HepG2 (cell line): ENCODE measurements at regions not wholly inside any gene's neighbourhood (a gene's known extent, or its start where the extent isn't known, plus 50 kb on each side); places are given as distances from the start of the nearest gene placed in this dataset.

Experiments used
- ATAC-seq: fragments of 200-7000 bp; cut with Tn5 transposase; 3 replicates; pipeline ENCODE4 v1.9.1; 2020; ENCODE audit warnings: mild to moderate bottlenecking, moderate library complexity
- BruUV-seq: library from RNA; stranded (reverse); fragments of 400-500 nt; replicated peaks from 2 replicates; lab custom pipeline; 2021; lab: Mats Ljungman, UMichigan
- CTCF ChIA-PET: fragments of 300-600 bp; formaldehyde crosslinking; extraction: SDS; loops from one replicate; lab custom pipeline; 2021; ENCODE audit warnings: low total read pairs, inconsistent platforms, low intra/inter-chr PET ratio; lab: Yijun Ruan, JAX
- POLR2A ChIA-PET: fragments of 350-600 bp; sonication (Branson Sonifier 250); formaldehyde crosslinking; loops from one replicate; lab custom pipeline; 2020; ENCODE audit warnings: antibody characterized with exemption, inconsistent platforms; lab: Yijun Ruan, JAX
- DNase-seq: peaks from one replicate; pipeline ENCODE4 v3.0.0-alpha.2; 2015; ENCODE audit warnings: low spot score
- FAIRE-seq: peaks from 3 replicates; lab custom pipeline; 2011; peaks lifted over from hg19 to GRCh38; lab: Jason Lieb, UNC
- H2AFZ ChIP-seq: one replicate; pipeline ENCODE4 v1.6.1; 2011; ENCODE audit warnings: low read length, inconsistent platforms
- H3K27ac ChIP-seq: fragments of 300-600 bp; 3 replicates; pipeline ENCODE4 v1.8.0; 2011; ENCODE audit warnings: mixed run types, mild to moderate bottlenecking, mixed read lengths, low read length, inconsistent platforms; ENCODE audit not compliant: insufficient read depth; ENCODE audit errors: extremely low read length
- H3K27me3 ChIP-seq, 2 experiments: fragments of 200-600 bp in 1 of 2; 2 replicates in 1 of 2; 3 replicates in 1 of 2; pipeline versions ENCODE4 v1.6.0 to v1.8.0; 2011; ENCODE audit warnings: low read length in 2 of 2, mild to moderate bottlenecking in 2 of 2, moderate library complexity in 2 of 2, inconsistent platforms in 1 of 2; ENCODE audit not compliant: insufficient read depth in 2 of 2, control insufficient read depth in 1 of 2
- H3K36me3 ChIP-seq, 2 experiments: fragments of 200-600 bp in 1 of 2; replicated peaks in 1 of 2; 2 replicates in 1 of 2; 3 replicates in 1 of 2; pipeline versions ENCODE4 v1.5.1 to v1.8.0; 2011; ENCODE audit warnings: low read length in 2 of 2, inconsistent platforms in 1 of 2; ENCODE audit not compliant: insufficient read depth in 2 of 2, control insufficient read depth in 1 of 2
- H3K4me1 ChIP-seq: 2 replicates; pipeline ENCODE4 v1.5.1; 2012; ENCODE audit warnings: low read length, inconsistent platforms; ENCODE audit not compliant: insufficient read depth
- H3K4me2 ChIP-seq: 2 replicates; pipeline ENCODE4 v1.6.0; 2011; ENCODE audit warnings: low read depth, low read length, inconsistent platforms
- H3K4me3 ChIP-seq, 3 experiments: fragments of 200-600 bp in 1 of 3; sonication (generic), shearing (Covaris generic) in 1 of 3; replicated peaks in 1 of 3; 2 replicates each; pipeline ENCODE4 v1.5.1; 2011 to 2016; ENCODE audit warnings: low read length in 3 of 3, inconsistent platforms in 2 of 3, low read depth in 2 of 3, mild to moderate bottlenecking in 2 of 3, control low read depth in 1 of 3, mixed read lengths in 1 of 3; ENCODE audit not compliant: insufficient read depth in 1 of 3
- H3K79me2 ChIP-seq: one replicate; pipeline ENCODE4 v1.6.1; 2011; ENCODE audit warnings: low read length, inconsistent platforms; ENCODE audit not compliant: insufficient read depth
- H3K9ac ChIP-seq: 2 replicates; pipeline ENCODE4 v1.6.0; 2011; ENCODE audit warnings: mild to moderate bottlenecking, low read depth, low read length, inconsistent platforms; ENCODE audit not compliant: insufficient read depth
- H3K9me3 ChIP-seq: 2 replicates; pipeline ENCODE4 v1.5.1; 2012; ENCODE audit warnings: mild to moderate bottlenecking, low read length
- H4K20me1 ChIP-seq: 2 replicates; pipeline ENCODE4 v1.6.0; 2011; ENCODE audit warnings: inconsistent platforms, mild to moderate bottlenecking, low read length, moderate library complexity; ENCODE audit not compliant: insufficient read depth
- AKNA ChIP-seq: sonication (generic); formaldehyde crosslinking; IDR thresholded peaks from 2 replicates; pipeline ENCODE4 v1.4.0; 2020; ENCODE audit warnings: missing genetic modification reagents, borderline replicate concordance
- DPF2 ChIP-seq: sonication (generic); formaldehyde crosslinking; IDR thresholded peaks from 2 replicates; pipeline ENCODE4 v1.4.0; 2020; ENCODE audit warnings: mild to moderate bottlenecking, low read depth, missing genetic modification reagents, borderline replicate concordance
- TCF12 ChIP-seq, 2 experiments: fragments of 450-650 bp in 1 of 2; sonication (generic) in 1 of 2; formaldehyde crosslinking in 1 of 2; IDR thresholded peaks; 2 replicates each; pipeline versions ENCODE4 v1.6.1 to v1.8.0; 2017 to 2022; ENCODE audit warnings: antibody characterized with exemption in 1 of 2, mild to moderate bottlenecking in 1 of 2, missing genetic modification reagents in 1 of 2, moderate library complexity in 1 of 2
- ZNF224 ChIP-seq: sonication (generic); formaldehyde crosslinking; IDR thresholded peaks from 2 replicates; pipeline ENCODE4 v1.5.0; 2020; ENCODE audit warnings: mild to moderate bottlenecking, missing genetic modification reagents
- ZNF263 ChIP-seq: sonication (generic); formaldehyde crosslinking; IDR thresholded peaks from 2 replicates; pipeline ENCODE4 v1.4.0; 2020; ENCODE audit warnings: missing genetic modification reagents
- ZNF598 ChIP-seq: sonication (generic); formaldehyde crosslinking; IDR thresholded peaks from 2 replicates; pipeline ENCODE4 v1.5.1; 2020; ENCODE audit warnings: mild to moderate bottlenecking, missing genetic modification reagents, borderline replicate concordance
- WGBS: methylation state at CpG from one replicate; pipeline ENCODE4 v1.1.6; 2017; ENCODE audit warnings: low lambda C conversion rate; 5-methylcytosine and 5-hydroxymethylcytosine counted together
- in situ Hi-C: cut with HindIII; loops from 2 replicates; pipeline ENCODE4 v1.10.0; 2017; ENCODE audit warnings: low pct_unique_long_range_greater_than_20kb; ENCODE audit not compliant: extremely low pct_ligation_motif_present
- intact Hi-C: fragments of 100-400 bp; cut with micrococcal nuclease; formaldehyde crosslinking; loops from one replicate; pipeline ENCODE4 v1.10.0; 2022; ENCODE audit not compliant: unreplicated experiment
- TF ChIP-seq, protein P1 (sequence below): sonication (generic); formaldehyde crosslinking; IDR thresholded peaks from 2 replicates; pipeline ENCODE4 v1.8.1; 2023; ENCODE audit warnings: mild to moderate bottlenecking, missing genetic modification reagents

GRCh38 chr2:156031121-156031520, 301.4 kb downstream of the NR4A2 start:
- intact Hi-C loops (no loop called here), in situ Hi-C loops (no loop called here)
- 19% methylated on average over 3 of the region's 3 CpGs for WGBS
- FAIRE-seq (no peak), DNase-seq (no peak), ATAC-seq (no peak)
- POLR2A ChIA-PET = no interaction called here
- Histone ChIP-seq H3K27ac (no peak overlapping the region), H3K79me2 (no peaks in the 10 kb centered on the region), H3K36me3 (no peaks in the 10 kb centered on the region), H3K9ac (no peak overlapping the region), H3K4me3 (no peak overlapping the region), H3K27me3 (no peaks in the 10 kb centered on the region), H2AFZ (no peak overlapping the region), H3K9me3 (no peaks in the 10 kb centered on the region), H4K20me1 (no peaks in the 10 kb centered on the region), H3K4me1 (no peaks in the 10 kb centered on the region), H3K4me2 (no peak overlapping the region)
- BruUV-seq = no TSS peak
- TF ChIP-seq ZNF263 (no peak), AKNA (CRISPR knock-in tag) (no peak), TCF12 (IDR thresholded peaks at IDR 0.05) (no peak), TCF12 (CRISPR knock-in tag; IDR thresholded peaks at IDR 0.05) (no peak), ZNF598 (CRISPR knock-in tag) (no peak), DPF2 (CRISPR knock-in tag) (no peak), ZNF224 (no peak)
- TF ChIP-seq, protein P1, sequence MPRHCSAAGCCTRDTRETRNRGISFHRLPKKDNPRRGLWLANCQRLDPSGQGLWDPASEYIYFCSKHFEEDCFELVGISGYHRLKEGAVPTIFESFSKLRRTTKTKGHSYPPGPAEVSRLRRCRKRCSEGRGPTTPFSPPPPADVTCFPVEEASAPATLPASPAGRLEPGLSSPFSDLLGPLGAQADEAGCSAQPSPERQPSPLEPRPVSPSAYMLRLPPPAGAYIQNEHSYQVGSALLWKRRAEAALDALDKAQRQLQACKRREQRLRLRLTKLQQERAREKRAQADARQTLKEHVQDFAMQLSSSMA (CRISPR knock-in tag) = no peak
- CTCF ChIA-PET = no interaction called here
